Keratinocyte (primary cell): ENCODE measurements at regions not wholly inside any gene's neighbourhood (a gene's known extent, or its start where the extent isn't known, plus 50 kb on each side); places are given as distances from the start of the nearest gene placed in this dataset.

ENCODE experiments used
- EZH2 ChIP-seq: IDR thresholded peaks from one replicate; pipeline ENCODE4 v1.6.1; 2012; ENCODE audit warnings: inconsistent platforms, mild to moderate bottlenecking, low read length, moderate library complexity
- TF ChIP-seq, protein P1 (sequence below), 3 experiments: IDR thresholded peaks in 1 of 3; conservative IDR thresholded peaks in 1 of 3; optimal IDR thresholded peaks in 1 of 3; 2 replicates in 2 of 3; 3 replicates in 1 of 3; pipeline versions ENCODE3 to v1.5.1; 2011; ENCODE audit warnings: low read length in 3 of 3, mild to moderate bottlenecking in 3 of 3, moderate library complexity in 2 of 3, control low read depth in 1 of 3, inconsistent platforms in 1 of 3; ENCODE audit not compliant: insufficient read depth in 2 of 3; ENCODE audit errors: extremely low read depth in 1 of 3

DNA sequence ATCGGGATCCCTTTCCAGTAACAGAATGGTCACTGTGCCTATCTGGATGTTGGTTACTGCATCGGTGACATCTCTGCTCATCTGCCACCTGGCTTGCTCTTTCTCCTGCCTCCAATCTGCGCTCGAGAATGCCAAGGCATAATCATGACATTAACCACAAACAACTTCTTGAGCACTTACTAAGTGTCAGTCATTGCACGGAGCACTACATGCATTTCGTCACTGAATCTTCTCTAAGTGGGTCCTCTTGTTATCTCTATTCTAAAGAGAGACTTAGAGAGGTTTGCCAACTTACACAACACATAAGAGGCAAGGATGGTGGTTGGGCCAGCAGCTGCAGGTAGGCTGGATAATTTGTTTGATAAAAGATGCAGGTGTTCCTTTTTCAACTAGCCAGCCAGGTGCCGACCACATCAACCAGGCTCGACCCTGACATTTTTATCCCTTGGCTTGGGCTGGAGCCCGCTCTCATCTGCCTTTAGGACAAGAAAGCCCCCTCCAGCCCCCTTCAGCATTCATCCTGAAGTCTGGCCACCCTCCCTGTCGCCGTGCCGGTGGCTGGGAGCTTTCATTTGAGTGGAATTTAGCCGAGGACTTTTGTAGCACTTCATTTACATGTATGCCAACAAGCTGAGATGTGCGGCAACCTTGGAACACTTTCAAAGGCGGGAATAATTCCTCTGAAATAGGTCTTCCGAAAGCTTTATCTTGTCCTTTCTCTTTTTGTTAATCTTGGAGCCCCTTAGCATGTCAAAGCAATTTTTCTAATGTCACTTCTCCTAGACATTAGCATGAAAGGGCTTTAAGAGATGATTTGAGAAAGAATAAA is 89.3 kb upstream of the NKD1 start:
- TF ChIP-seq, protein P1, sequence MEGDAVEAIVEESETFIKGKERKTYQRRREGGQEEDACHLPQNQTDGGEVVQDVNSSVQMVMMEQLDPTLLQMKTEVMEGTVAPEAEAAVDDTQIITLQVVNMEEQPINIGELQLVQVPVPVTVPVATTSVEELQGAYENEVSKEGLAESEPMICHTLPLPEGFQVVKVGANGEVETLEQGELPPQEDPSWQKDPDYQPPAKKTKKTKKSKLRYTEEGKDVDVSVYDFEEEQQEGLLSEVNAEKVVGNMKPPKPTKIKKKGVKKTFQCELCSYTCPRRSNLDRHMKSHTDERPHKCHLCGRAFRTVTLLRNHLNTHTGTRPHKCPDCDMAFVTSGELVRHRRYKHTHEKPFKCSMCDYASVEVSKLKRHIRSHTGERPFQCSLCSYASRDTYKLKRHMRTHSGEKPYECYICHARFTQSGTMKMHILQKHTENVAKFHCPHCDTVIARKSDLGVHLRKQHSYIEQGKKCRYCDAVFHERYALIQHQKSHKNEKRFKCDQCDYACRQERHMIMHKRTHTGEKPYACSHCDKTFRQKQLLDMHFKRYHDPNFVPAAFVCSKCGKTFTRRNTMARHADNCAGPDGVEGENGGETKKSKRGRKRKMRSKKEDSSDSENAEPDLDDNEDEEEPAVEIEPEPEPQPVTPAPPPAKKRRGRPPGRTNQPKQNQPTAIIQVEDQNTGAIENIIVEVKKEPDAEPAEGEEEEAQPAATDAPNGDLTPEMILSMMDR (optimal IDR thresholded peaks at IDR 0.05 in 1 of 3, IDR thresholded peaks at IDR 0.05 in 1 of 3, conservative IDR thresholded peaks at IDR 0.05 in 1 of 3; ENCODE audit: extremely low read depth in 1 of 3, insufficient read depth in 2 of 3, low read length in 3 of 3): no peak
- TF ChIP-seq EZH2: no peak
